PC-9 (cell line): ENCODE measurements at regions not wholly inside any gene's neighbourhood (a gene's known extent, or its start where the extent isn't known, plus 50 kb on each side); places are given as distances from the start of the nearest gene placed in this dataset.

Experiments used
- CTCF ChIP-seq: fragments of 200-600 bp; sonication (generic); conservative IDR thresholded peaks from 2 replicates; pipeline ENCODE4 v1.6.1; 2017; ENCODE audit warnings: mixed run types, antibody characterized with exemption, mild to moderate bottlenecking, moderate library complexity
- EZH2 ChIP-seq: fragments of 200-600 bp; sonication (generic); IDR thresholded peaks from 2 replicates; pipeline ENCODE4 v1.8.0; 2017; ENCODE audit warnings: antibody characterized with exemption, low read depth

GRCh38 chr10:61170594-61170993 lies 226.6 kb upstream of the RHOBTB1 start:
- no peak for TF ChIP-seq CTCF
- TF ChIP-seq EZH2 = no peak
